ENCODE measurements at regions not wholly inside any gene's neighbourhood (a gene's known extent, or its start where the extent isn't known, plus 50 kb on each side); places are given as distances from the start of the nearest gene placed in this dataset.

DNA sequence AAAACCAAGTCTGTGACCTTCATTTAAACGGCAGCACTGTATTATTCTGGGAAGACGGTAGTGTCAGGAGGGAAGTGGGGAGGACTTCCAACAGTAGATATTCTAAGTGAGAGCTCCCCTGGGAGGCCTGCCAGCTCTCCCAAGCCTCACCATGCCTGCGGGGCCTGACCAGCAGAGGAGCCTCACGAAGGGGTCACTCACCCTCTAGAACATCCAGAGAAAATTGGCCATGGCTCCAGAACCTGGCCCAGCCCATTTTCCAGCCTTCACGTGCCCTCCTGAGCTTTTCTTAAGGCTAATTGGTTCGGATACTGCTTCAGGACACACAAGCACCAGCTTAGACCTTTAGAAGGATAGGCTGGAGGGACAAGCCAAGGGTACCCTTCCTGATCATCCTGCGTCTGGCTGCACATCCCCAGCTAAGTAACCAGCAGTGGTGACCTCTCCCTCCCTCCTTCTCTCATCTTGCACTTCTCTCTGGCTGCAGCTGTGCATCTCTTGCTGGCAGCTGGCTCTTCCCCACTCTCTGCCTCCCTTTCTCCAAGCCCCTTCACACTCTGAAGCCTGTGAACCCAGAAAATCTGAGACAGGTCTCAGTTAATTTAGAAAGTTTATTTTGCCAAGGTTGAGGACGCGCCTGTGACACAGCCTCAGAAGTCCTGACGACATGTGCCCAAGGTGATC is 120.1 kb upstream of the PKDCC start:
- DNase-seq (ENCODE audit: low read depth in 2 of 2): no peak

GRCh38 chr2:41928526-41928925 is 119.3 kb upstream of the PKDCC start:
- no peak for DNase-seq (ENCODE audit: low read depth in 2 of 2)

DNA sequence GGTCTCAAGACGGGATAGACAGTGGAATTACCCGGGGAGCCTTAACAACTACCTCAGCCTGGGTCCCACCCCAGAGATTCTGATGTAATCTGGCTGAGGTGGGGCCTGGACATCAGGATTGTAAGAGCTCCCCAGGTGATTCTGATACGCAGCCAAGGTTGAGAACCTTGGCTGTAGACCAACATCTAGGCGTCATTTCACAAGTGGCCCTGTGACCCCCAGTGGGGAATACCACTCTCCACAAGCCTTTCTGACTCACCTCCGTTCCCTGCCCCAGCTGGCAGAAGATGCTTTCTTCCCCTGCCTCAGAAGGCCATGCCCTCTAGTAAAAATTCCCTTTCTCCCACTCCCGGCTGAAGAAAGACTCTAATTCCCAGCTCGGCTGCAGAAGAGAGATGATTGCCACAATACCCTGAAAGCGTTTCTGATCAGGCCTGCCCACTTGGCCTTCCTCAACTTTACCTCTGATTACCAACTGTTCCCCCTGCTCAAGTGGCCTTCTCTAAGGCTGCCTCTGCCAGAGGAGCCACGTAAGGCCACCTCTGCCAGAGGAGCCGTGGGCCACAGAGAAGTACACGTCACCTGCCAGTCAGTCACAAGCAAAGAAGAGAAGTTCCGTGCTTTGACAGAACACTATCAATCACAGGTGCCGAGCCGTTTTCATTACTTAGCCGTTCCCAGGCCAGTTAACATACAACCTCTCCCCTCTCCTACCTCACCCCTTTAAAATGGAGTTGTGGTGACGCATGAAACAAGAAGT is 116.8 kb upstream of the PKDCC start:
- DNase-seq (ENCODE audit: low read depth in 2 of 2): no peak

DNA sequence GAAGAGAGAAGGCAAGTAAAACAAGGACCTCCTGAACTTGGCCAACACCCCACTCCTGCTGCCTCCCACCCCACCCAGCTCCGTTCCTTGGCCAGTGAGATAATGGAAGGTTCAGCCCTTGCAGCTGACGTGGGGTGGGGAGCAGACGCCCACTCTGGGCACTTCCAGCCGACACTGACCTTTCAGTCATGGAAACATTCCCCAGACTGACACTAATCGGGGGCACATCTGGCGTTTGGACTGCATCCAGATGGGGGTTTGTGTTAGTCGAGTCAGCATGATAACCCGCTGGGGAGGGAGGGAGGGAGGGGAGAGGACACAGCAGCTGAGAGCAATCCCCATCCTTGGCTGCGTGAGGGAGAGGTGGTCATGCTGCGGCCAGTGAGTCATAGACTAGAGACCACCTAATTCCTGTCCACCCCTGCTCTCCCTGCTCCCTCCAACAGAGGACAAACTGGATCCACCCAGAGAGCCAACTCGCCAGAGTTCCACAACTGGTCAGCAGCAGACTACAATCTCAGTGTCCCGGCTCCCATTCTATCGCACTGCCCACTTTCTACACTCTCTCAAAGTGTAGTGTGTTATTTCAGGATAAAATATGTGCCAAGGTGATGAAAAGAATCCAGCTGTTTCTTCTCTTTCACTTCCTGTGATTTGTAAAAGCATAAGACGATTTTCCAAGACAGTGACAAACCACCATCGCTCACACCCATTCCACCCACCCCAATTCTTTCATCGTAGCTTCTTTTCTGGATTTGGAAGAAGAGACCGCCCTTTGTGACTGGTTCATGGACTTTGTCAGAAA is 115.4 kb upstream of the PKDCC start:
- DNase-seq (ENCODE audit: low read depth in 2 of 2): no peak

GRCh38 chr2:41933046-41933420 is 114.8 kb upstream of the PKDCC start:
- no peak for DNase-seq (ENCODE audit: low read depth in 2 of 2)

DNA sequence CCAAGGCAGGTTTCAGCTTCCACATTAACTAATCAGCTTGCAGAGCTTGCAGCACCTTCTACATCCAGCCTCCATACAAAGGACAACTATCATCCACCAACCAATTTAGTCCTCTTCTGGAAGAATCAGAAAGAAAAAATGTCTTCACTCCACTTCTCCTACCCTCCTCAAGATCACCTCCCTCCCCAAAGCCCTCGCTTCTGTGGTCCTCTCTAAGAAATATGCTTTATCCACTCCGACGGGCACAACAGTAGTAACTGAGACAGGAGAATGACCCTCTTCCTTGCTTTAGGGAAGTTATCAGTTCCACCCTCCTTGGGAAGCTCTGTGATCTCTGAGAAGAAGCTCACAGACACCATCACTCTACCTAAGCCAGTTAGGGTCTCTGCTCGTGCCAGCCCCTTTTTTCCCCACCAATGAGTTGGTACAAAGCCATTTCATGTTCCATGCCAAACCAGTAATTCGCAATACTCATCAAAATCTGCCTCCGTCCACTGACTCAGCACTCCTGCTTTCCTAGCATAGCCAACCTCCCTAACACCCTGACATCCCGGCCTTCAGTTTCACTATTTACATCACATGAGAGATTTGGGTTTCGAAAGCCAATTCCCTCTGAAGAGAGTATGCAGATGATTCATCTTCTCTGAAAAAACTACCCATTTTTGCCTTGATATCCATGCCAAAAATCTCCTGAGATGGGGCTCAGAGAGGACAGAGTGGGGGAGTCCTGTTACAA is 114.1 kb upstream of the PKDCC start:
- no peak for DNase-seq (ENCODE audit: low read depth in 2 of 2)

DNA sequence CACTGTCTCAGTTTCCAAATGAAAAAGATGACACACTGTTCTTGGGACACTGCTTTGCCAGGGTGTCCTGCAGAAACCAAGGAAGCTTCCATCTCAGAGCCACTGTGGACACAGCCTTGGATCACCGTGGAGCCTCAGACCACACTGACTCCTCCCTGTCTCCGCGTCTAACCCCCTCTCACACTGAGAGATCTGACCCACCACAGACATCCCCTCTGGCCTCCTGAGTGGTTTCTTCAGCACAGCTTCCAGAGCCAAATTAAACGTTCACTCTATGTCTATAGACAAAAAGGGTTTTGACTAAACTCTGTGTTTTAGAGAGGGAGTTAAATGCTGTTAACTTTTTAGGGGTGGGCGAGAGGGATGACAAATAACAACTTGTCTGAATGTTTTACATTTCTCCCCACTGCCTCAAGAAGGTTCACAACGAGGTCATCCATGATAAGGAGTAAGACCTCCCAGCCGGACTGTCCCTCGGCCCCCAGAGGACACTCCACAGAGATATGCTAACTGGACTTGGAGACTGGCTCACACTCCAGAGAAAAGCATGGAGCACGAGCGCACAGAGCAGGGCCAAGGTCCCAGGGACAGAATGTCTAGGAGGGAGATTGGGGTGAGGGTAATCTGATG is 113.4 kb upstream of the PKDCC start:
- no peak for DNase-seq (ENCODE audit: low read depth in 2 of 2)

GRCh38 chr2:41935002-41935401 is 112.8 kb upstream of the PKDCC start:
- no peak for DNase-seq (ENCODE audit: low read depth in 2 of 2)

DNA sequence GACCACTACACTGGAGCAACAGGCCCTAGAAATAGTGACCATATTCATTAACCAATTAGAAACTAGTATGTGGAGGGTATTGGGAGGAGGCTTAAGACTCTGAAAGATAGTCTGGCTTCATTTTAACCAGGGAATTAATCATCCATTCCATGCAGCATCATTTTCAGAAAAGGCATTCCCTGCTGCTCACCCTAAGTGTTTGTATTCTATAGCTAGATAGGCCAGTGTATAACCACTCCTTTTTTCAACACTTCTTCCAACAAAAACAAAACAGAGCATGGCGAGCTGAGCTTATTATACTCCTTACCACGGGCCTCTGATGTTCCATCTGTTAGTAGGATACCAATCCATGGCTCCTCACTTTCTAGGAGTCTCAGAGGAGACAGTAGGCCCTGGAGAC is 112.0 kb upstream of the PKDCC start:
- no peak for DNase-seq (ENCODE audit: low read depth in 2 of 2)

DNA sequence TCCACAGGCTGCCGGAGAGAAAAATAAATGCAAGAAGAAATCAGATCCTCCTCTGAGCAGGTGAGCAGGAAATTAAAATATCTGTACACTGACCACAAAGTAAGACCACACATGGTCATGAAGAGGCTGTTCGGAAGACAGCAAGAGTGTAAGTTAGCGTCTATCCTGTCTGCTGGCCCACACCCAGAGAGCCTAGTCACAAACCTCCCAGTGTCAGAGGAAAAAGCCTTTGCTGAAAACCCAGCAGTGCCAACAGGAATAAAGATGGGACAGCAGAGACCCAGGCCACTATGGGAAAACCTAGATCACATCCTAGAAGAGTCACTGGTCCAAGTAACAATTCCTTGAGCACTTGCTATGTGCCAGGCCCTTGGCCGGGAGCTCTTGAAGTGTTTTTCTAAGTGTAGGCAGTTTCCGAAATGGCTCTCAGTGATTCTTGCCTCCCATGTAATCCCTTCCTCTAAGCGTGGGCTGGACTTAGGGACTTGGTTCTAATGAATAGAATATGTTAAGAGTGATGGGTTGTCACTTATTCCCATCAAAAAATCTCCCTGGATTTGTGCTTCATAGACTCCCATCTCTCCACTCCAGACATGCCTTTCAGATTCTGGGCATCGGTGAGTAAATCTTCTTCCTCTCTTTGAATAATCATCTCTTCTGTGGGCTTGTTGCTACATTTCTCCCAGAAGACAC is 110.9 kb upstream of the PKDCC start:
- DNase-seq (ENCODE audit: low read depth in 2 of 2): no peak

DNA sequence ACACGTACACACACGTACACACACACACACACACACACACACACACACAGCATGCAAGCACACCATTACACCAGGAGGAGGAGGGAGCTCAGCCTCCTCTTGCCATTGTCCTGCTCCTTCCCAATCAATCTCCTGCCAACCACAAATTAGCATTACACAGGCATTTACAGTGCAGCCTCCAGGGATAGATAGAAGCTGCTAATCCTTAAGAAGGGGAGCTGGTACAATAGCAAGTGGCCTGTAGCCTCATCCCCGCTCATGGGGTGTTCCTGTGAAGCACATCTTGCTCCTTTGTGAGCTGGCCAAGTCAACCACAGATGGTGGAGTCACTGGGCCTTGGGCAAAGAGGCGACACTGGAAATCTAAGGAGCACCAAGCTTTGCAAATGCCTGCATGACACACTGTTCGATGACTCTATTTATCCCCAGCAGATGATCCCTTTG is 110.3 kb upstream of the PKDCC start:
- no peak for DNase-seq (ENCODE audit: low read depth in 2 of 2)

- DNase-seq (ENCODE audit: low read depth in 2 of 2): no peak
Measured at GRCh38 chr2:41937921-41938708, 109.7 kb upstream of the PKDCC start.

DNA sequence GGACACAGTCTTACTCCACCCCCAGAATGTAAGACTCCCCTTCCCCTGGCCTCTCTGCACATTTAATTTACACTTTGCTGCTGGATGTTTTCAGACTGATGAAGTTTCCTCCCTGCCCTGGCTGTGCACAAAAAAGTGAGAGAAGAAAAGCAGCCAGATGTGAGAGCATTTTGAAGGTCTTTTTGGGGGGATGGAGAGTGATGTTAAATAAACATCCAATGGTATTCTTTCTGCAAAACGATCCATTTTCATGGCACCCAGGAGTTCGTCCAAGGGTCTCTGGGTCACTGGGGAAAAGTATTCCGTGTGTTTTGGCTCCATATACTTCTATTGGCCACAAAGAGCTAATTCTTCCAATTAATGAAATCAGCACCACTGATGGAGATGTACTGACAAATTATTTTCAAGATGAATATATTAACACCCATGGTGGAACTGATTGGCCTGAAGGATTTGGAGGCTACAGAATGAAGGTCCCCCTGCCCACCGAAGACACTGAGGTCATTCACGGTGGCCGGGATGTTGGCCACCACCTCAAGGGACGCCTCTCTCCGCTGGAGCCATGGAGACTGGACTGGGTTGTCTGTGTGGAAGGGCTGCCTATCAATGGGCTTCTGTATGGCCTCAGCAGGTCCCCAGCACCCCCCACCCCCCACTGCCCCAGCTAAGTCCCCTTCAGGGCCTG is 107.6 kb upstream of the PKDCC start:
- DNase-seq (ENCODE audit: low read depth in 2 of 2): no peak

- DNase-seq (ENCODE audit: low read depth in 2 of 2): no peak
Measured at GRCh38 chr2:41940745-41941063, 107.1 kb upstream of the PKDCC start.

- no peak for DNase-seq (ENCODE audit: low read depth in 2 of 2)
Measured at GRCh38 chr2:41941831-41942230, 106.0 kb upstream of the PKDCC start.

GRCh38 chr2:41942278-41942677 is 105.5 kb upstream of the PKDCC start:
- DNase-seq (ENCODE audit: low read depth in 2 of 2): no peak

DNA sequence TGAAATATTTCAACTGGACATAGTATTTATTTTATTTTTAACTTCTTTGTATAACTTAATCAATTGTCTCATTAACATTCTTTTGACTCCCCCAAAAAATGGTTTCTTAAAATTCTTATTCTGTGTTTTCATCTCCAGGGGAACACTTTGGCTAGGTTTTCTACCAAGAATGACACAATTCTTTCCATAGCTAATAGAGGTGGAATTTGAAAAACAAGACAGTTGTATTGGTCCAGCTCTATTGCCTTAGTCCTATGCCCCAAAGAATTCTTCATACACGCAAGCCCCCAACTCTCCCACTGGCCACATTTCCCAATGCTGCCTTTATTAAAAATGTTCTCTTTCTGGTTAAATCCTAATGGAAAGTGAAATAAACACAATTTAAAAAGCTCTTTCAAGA is 104.7 kb upstream of the PKDCC start:
- no peak for DNase-seq (ENCODE audit: low read depth in 2 of 2)

- no peak for DNase-seq (ENCODE audit: low read depth in 2 of 2)
Measured at GRCh38 chr2:41944220-41944880, 103.5 kb upstream of the PKDCC start.
